DOHH2 (cell line): ENCODE measurements at regions not wholly inside any gene's neighbourhood (a gene's known extent, or its start where the extent isn't known, plus 50 kb on each side); places are given as distances from the start of the nearest gene placed in this dataset.

Source experiments
- H3F3A ChIP-seq: fragments of 200-600 bp; sonication (generic), shearing (Covaris generic); 2 replicates; pipeline ENCODE4 v1.6.0; 2016; ENCODE audit warnings: antibody characterized with exemption, mild to moderate bottlenecking; ENCODE audit not compliant: control insufficient read depth, insufficient read depth
- H3K27ac ChIP-seq: fragments of 200-600 bp; sonication (generic); 2 replicates; pipeline ENCODE4 v1.5.1; 2014; ENCODE audit warnings: low read depth, mild to moderate bottlenecking, low read length, moderate library complexity
- H3K27me3 ChIP-seq: fragments of 200-600 bp; sonication (generic); 2 replicates; pipeline ENCODE4 v1.6.1; 2014; ENCODE audit warnings: mild to moderate bottlenecking, low read length, mixed read lengths; ENCODE audit not compliant: control insufficient read depth
- H3K36me3 ChIP-seq: fragments of 200-600 bp; sonication (generic); 2 replicates; pipeline ENCODE4 v1.6.1; 2014; ENCODE audit warnings: mild to moderate bottlenecking, low read length, moderate library complexity, mixed read lengths; ENCODE audit not compliant: control insufficient read depth
- H3K4me1 ChIP-seq: fragments of 200-600 bp; sonication (generic); 2 replicates; pipeline ENCODE4 v1.6.1; 2014; ENCODE audit warnings: mild to moderate bottlenecking, low read length, mixed read lengths; ENCODE audit not compliant: control insufficient read depth
- H3K4me2 ChIP-seq: fragments of 200-600 bp; sonication (generic); 2 replicates; pipeline ENCODE4 v1.6.0; 2014; ENCODE audit warnings: mild to moderate bottlenecking, low read length, moderate library complexity
- H3K4me3 ChIP-seq: fragments of 200-600 bp; sonication (generic); 2 replicates; pipeline ENCODE4 v1.5.1; 2014; ENCODE audit warnings: mild to moderate bottlenecking, low read length, mixed read lengths
- H3K79me2 ChIP-seq: fragments of 200-600 bp; sonication (generic); 2 replicates; pipeline ENCODE4 v1.6.1; 2014; ENCODE audit warnings: mild to moderate bottlenecking, low read length, mixed read lengths; ENCODE audit not compliant: control insufficient read depth
- H3K9me2 ChIP-seq: fragments of 200-600 bp; sonication (generic); replicated peaks from 2 replicates; pipeline ENCODE4 v1.6.1; 2014; ENCODE audit warnings: mild to moderate bottlenecking, low read length, mixed read lengths; ENCODE audit not compliant: control insufficient read depth
- H3K9me3 ChIP-seq: fragments of 200-600 bp; sonication (generic); 2 replicates; pipeline ENCODE4 v1.6.1; 2014; ENCODE audit warnings: antibody characterized with exemption, low read length, mixed read lengths; ENCODE audit not compliant: control insufficient read depth, insufficient read depth
- H4K20me1 ChIP-seq: fragments of 200-600 bp; sonication (generic); 2 replicates; pipeline ENCODE4 v1.6.0; 2014; ENCODE audit warnings: low read depth, mild to moderate bottlenecking, antibody characterized with exemption, low read length, moderate library complexity; ENCODE audit not compliant: control insufficient read depth, insufficient read depth
- CTCF ChIP-seq: fragments of 200-600 bp; sonication (generic); IDR thresholded peaks from one replicate; pipeline ENCODE4 v1.5.1; 2014; ENCODE audit warnings: antibody characterized with exemption, mild to moderate bottlenecking, low read depth, low read length; ENCODE audit not compliant: poor library complexity, severe bottlenecking
- EZH2phosphoT487 ChIP-seq: fragments of 200-600 bp; sonication (generic); IDR thresholded peaks from 2 replicates; pipeline ENCODE4 v1.6.1; 2017; ENCODE audit warnings: borderline replicate concordance, mild to moderate bottlenecking, antibody characterized with exemption, low read length, moderate library complexity, mixed read lengths

DNA sequence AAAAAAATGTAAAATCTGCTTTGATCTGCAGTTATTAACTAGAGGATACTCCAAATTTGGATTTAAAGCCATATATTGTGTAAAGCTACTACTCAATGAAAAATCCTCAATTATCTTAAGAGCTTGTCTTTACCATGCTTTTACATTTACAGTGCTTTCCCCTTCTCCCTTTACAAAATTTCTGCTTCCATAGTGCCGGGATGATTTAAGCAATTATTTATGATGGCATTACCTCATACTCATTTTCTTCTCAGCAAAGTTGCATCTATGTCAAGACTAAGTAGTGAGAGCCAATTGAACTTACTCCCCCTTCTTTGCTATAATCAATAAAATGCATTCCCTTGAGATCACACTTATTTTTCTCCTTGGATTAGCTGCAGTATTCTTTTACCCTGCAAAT is 505.4 kb upstream of the AGA start:
- TF ChIP-seq EZH2phosphoT487 (no peak), CTCF (no peak)
- Histone ChIP-seq H3K4me3 (no peak overlapping the region), H3K36me3 (no peaks in the 10 kb centered on the region), H3K27me3 (no peaks in the 10 kb centered on the region), H3K27ac (no peak overlapping the region), H3K4me1 (no peaks in the 10 kb centered on the region), H3K9me2 (no peaks in the 10 kb centered on the region), H3F3A (no peaks in the 10 kb centered on the region), H3K4me2 (no peak overlapping the region), H4K20me1 (no peaks in the 10 kb centered on the region), H3K79me2 (no peaks in the 10 kb centered on the region), H3K9me3 (no peaks in the 10 kb centered on the region)

DNA sequence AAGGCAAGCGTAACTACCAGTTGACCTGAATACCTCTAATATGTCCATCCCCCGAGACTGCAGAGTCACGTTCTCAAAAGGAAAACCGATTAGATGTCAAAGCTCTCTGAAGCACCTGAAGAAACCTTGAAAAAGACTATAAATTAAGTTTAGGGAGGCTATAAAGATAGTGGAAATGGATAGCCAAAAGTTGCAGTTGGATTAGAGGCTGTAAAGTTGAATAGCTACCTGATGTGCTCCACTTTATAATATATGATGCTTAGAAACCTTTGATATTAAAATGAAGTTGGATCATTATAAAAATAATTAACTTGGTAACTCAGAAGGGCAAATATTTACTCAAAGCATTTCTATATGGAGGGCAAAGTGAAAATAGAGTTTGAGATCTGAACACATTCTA is 506.6 kb upstream of the AGA start:
- Histone ChIP-seq H4K20me1 (no peaks in the 10 kb centered on the region), H3K27ac (no peak overlapping the region), H3F3A (no peaks in the 10 kb centered on the region), H3K9me3 (no peaks in the 10 kb centered on the region), H3K9me2 (no peaks in the 10 kb centered on the region), H3K79me2 (no peaks in the 10 kb centered on the region), H3K36me3 (no peaks in the 10 kb centered on the region), H3K27me3 (no peaks in the 10 kb centered on the region), H3K4me2 (no peak overlapping the region), H3K4me3 (no peak overlapping the region), H3K4me1 (no peaks in the 10 kb centered on the region)
- TF ChIP-seq EZH2phosphoT487 (no peak), CTCF (no peak)

GRCh38 chr4:177951026-177951425 is 508.8 kb upstream of the AGA start:
- Histone ChIP-seq H3K9me3 (no peaks in the 10 kb centered on the region), H3K9me2 (no peaks in the 10 kb centered on the region), H3K4me1 (no peaks in the 10 kb centered on the region), H3K4me2 (no peak overlapping the region), H3K36me3 (no peaks in the 10 kb centered on the region), H3K27me3 (no peaks in the 10 kb centered on the region), H3K79me2 (no peaks in the 10 kb centered on the region), H3K4me3 (no peak overlapping the region), H3K27ac (no peak overlapping the region), H4K20me1 (no peaks in the 10 kb centered on the region), H3F3A (no peaks in the 10 kb centered on the region)
- TF ChIP-seq CTCF (no peak), EZH2phosphoT487 (no peak)

DNA sequence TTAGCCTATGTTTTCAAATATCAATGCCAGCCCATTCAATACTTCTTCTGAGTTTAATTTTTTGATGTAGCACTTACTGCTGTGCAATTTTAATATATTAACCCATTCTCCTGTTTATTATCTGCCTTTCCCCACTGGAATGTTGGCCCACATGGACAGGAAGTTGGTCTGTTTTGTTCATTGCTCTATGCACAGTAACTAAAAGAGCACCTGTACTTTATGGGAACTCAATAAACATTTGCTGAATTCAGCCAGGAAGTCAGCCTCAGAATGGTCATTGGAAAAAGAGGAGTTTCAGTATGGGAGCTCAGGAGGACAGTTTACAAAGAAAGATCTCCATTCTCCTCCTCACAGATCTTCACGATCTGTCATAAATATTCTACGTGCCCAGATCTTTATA is 510.5 kb upstream of the AGA start:
- Histone ChIP-seq H3K27ac (no peak overlapping the region), H3K4me2 (no peak overlapping the region), H3K4me1 (no peaks in the 10 kb centered on the region), H3K4me3 (no peak overlapping the region), H3F3A (no peaks in the 10 kb centered on the region), H3K9me2 (no peaks in the 10 kb centered on the region), H3K27me3 (no peaks in the 10 kb centered on the region), H3K9me3 (no peaks in the 10 kb centered on the region), H3K36me3 (no peaks in the 10 kb centered on the region), H4K20me1 (no peaks in the 10 kb centered on the region), H3K79me2 (no peaks in the 10 kb centered on the region)
- TF ChIP-seq CTCF (no peak), EZH2phosphoT487 (no peak)
